CD1c-positive myeloid dendritic cell (primary cell): ENCODE measurements at regions not wholly inside any gene's neighbourhood (a gene's known extent, or its start where the extent isn't known, plus 50 kb on each side); places are given as distances from the start of the nearest gene placed in this dataset.
"Not testable (repeated sequence)": the region's sequence is repeated elsewhere in the genome, so short reads cannot be mapped to it uniquely, and the experiment has no call there.

Source experiments
- DNase-seq: peaks from one replicate; pipeline ENCODE4 v3.0.0-alpha.2; 2016; ENCODE audit errors: extremely low spot score

DNA sequence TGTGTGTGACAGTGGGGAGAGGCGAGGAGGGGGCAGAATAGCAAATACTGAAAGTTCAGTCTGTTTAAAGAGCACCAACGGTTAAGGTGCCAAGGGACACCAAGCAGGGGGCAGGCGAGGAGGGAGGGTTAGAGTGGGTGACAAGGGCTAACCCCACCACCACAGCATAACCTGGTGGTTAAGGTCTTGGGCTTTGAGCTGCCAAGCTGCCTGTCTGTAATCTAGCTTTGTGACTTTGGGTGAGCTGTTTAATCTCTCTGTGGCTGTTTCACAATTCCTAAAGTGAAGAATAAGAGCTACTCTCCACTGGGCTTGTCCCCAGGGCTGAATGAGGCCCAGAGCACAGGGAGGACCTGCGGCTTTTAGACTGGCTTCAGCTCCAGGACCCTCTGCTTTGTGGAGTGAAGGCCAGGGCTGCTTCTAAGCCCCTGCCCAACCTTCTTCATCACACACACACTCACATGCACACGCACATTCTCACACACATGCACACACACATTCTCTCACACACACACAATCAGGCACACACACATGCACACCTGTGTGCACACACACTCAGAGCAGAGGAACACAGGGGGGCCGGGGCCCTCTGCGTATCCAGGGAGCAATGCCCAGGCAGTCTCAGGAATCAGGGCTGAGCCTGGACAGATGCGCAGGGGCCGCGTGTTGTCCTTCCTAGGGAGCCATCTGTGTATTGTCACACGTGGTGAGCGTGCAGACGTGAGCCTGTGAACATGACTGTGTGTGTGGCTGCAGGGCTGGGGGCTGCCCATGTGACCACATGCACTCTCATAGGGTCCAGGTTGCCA lies 101.6 kb upstream of the TARDBP start:
- DNase-seq, result no peak

DNA sequence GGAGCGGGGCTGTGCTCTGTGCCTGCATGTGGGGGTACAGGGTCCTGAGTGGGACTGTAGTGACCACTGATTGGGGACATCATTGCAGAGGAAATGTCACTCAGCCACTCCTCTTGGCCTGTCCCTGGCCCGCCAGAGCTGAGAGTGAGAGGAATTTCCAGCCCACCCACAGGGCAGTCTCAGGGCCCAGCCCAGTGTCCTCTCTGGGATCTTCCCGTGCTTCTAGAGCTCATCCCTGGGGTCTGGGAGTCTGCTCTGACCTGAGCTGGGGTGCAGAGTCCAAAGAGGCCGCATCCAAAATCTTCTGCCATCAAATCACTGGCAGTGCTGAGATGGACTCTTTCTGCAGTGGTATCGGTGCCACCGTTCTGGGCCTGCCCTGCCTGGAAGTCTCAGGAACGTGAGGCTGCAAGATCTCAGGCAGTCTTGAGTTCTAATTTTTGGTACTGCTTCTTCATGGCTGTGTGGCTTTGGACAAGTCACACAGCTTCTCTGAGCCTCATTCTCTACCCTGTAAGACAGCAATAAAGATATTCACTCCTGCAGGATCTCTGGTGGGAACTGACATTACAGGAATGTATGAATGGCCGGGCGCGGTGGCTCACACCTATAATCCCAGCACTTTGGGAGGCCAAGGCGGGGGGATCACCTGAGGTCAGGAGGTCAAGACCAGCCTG lies 100.8 kb upstream of the TARDBP start:
- DNase-seq, result no peak

DNA sequence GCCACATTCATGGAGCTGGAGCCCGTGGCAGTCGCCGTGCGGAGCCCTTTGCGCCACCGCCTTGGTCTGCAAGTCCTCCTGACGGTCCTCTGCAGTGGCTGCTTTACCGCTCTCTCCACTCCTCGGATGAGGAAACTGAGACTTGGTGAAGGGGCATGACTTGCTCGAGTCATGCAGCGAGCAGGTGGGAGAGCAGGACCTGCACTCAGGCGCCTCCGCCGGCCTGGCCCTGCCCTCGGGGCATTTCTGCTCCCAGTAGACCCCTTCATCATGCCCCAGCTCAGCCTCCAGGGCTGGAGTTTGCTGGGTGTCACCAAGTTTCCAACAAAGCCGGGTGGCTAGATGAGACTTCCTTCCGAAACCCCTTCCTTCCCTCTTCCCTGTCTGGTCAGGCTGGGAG lies 100.0 kb upstream of the TARDBP start:
- DNase-seq, result no peak

DNA sequence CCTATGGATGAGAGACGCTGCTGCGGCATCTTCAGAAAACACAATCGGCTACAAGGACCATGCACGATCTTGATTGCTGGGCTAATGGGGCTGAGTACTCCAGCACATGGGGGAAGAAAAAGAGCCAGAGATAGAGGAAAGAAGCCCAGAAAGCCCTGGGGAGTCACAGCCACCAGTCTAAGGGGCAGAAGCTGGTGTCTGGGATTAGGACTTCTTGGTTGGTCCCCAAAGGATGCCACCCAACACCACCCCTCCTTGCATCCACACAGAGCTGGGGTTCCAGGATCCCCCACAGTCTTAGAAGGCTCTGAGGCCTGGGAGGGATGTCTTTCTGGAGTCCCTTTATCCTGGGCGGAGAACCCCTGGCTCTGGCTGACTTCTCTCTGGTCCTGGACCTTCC lies 98.4 kb upstream of the TARDBP start:
- no peak for DNase-seq

DNA sequence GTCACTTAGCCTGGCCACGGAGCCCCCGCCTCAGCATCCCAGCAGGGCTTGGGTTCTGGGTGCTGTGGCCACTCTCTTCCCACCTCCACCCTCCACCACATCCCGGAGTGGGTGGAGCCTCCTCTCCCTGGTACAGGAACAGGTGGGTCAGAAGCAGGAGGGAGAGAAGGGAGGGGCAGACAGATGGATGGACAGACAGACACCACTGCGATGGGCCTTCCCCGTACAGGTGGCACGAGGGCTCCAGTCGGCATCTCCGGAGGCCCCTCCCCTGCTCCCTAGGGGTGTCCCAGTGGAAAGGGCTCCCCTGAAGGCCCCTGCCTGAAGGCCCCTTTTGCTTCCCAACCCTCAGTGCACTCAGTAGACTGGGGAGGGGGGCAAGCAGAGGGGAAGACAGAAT lies 96.9 kb upstream of the TARDBP start:
- no peak for DNase-seq

DNA sequence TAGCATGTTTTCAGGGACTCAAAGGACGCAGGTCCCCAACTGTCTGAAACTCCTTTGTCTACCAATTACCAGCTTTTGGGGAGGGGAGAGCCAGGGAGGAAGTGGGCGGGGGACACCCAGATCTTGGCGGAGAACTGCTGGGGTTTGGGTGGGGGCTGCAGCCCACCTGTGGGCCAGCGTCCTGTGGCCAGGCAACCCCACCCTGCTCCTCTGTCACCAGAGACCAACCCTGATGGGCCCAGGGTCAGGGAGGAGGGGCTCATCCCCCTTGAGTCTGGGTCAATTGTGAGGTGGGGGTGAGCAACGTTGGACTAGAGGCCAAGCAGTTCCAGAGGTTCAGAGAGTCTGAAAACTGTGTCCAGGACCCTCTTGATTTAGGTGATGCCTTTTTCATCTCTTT lies 96.1 kb upstream of the TARDBP start:
- DNase-seq, result no peak

DNA sequence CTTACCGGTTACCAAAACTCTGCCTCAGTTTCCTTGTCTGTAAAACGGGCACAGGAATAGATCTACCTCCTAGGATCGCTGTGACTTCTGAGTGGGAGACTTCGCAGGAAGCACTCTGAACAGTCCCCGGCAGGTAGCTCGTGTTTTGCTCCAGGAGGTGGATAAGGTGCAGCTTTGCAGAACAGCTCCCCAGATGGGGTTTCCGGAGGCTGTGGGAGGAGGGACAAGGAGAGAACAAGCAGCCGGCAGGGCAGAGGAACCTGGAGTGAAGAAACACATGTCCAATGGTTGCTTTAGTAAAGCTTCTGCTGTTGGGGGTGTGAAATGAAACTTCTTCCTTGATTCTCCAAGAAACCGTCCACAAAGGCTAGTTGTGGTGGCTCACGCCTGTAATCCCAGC lies 95.5 kb upstream of the TARDBP start:
- DNase-seq, result peak; percentile 30

DNA sequence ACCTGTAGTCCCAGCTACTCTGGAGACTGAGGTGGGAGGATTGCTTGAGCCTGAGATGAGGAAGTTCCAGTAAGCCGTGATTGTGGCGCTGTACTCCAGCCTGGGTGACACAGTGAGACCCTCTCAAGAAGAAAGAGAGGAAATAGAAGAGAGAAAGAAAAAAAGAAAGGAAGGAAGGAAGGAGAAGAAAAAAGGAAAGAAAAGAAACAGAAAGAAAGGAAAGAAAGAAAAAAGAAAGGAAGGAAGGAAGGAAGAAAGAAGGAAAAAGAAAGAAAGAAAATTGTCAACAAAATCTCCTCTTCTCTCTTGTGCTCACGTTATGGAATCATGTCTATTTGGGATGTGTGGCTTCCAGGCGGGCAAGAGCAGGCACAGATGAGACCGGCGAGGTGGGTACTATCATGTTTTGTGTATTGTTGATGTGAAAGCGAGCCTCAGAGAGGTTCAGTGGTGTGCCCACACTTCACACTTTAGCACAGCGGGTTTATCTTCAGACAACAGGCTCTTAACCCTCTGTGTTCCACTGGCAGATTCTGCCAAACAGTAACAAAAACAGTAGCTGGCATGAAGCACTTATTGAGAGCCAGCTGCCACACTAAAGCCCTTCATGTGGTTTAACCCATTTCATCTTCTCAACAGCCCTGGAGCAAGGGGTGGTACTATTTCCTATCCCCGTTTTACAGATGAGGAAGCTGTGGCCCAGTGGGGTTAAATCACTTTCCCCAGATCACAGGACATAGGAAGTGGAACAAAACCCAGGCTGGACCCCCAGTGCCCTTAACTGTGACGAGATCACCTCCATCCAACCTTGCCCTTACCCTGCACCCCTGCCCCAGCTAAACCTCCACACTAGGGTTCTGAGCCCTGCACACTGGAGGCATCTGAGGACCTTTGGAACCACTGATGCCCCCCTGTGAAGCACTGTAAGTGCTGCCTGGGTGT lies 94.7 kb upstream of the TARDBP start:
- no peak for DNase-seq

DNA sequence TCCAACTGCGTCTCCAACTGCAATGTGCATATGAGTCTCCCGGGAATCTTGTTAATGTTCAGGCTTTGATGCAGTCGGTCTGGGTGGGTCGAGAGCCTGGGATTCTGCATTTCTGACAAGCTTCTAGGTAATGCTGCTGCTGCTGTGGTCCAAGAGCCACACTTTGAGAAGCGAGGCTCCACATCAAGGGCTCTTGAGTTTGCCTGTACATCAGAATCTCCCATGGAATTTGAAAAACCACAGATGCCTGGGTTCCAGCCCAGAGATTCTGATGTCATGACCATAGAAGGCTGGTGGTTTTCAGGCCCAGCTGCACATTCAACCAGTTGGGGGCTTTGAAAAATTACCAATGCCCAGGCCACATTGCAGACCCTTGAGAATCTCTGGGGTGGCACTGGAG lies 93.9 kb upstream of the TARDBP start:
- no peak for DNase-seq

DNA sequence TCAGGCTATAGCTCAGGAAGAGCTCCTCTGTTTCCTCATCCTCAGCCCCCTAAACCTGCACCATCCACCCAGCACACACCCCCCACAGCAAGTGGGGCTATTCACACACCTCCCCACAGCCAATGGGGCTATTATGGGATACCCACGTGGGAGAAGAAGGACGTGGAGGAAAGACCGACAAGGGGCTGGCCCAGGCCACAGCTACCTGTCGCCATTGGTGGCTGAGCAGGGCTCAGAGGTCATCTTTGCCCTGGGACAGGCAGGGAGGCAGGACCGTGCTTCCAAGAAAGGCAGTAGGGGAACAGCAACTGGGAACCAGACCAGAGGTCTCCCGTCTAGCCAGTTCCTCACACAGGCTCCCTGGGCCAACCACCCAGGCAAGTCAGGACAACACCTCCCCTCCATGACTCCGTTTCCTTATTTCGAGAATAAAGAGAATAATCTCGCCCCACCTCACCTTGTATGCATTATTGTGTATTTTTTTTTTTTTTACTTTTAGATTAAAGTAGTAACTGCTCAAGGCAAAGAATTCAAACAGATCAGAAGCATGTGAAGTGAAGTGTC lies 92.3 kb upstream of the TARDBP start:
- DNase-seq, result no peak

DNA sequence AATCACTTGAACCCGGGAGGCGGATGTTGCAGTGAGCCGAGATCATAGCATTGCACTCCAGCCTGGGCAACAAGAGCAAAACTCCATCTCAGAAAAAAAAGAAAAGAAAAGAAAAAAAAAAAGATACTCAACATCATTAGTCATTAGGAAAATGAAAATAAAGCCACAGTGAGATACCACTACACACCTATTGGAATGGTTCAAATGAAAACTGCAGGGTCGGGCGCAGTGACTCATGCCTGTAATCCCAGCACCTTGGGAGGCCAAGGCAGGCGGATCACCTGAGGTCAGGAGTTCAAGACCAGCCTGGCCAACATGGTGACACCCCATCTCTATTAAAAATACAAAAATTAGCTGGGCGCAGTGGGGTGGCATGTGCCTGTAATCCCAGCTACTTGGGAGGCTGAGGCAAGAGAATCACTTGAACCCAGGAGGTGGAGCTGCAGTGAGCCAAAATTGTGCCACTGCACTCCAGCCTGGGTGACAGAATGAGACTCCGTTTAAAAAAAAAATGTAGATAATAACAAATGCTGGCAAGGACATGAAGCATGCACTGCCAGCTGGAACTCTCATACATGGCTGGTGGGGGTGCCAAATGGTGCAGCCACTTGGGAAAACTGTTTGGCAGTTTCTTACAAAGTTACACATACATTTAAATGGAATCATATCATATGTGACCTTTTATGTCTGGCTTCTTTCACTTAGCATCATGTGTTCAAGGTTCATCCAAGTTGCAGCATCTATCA lies 90.0 kb upstream of the TARDBP start:
- not testable (repeated sequence) for DNase-seq

DNA sequence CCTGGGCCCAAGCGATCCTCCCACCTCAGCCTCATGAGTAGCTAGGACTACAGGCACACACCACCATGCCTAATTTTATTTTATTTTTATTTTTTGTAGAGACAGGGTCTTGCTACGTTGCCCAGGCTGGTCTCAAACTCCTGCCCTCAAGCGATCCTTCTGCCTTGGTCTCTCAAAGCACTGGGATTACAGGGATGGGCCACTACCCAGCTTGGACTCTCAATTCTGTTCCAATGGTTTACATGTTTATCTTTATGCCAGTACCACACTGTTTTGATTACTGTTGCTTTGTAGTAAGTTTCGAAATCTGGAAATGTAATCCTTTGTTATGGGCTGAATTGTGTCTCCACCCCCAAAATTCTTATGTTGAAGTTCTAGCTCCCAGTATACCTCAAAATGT lies 88.4 kb upstream of the TARDBP start:
- DNase-seq, result no peak

DNA sequence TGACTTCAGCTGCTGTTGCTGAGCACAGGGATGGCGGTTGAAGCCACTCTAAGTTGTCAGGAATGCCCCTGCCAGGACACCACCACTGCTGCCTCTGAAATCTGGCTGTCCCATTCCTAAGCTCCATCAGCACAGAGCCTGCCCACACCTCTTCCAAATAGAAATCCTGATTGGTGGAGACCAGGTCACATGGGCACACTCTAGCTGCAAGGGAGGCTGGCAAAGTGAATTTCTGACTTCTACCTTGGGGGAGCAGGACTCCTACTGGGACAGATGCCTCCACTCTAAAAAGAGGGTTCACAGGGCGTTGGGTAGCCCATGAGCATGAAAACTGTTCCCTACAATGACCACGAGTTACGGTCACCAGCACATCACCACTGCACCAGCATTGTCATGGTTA lies 83.8 kb upstream of the TARDBP start:
- DNase-seq, result no peak

DNA sequence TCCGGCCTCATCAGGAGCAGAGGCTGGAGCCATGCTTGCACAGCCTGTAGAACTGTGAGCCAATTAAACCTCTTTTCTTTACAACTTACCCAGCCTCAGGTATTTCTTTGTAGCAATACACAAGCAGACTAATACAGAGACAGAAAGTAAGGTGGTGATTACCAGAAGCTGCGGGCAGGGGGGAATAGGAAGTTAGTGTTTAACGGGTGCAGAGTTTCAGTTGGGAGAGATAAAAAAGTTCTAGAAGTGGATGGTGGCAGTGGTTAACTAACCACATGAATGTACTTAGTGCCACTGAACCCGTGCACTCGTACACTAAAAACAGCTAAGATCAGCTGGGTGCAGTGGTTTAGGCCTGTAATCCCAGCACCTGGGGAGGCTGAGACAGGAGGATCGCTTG lies 80.4 kb upstream of the TARDBP start:
- DNase-seq, result no peak

DNA sequence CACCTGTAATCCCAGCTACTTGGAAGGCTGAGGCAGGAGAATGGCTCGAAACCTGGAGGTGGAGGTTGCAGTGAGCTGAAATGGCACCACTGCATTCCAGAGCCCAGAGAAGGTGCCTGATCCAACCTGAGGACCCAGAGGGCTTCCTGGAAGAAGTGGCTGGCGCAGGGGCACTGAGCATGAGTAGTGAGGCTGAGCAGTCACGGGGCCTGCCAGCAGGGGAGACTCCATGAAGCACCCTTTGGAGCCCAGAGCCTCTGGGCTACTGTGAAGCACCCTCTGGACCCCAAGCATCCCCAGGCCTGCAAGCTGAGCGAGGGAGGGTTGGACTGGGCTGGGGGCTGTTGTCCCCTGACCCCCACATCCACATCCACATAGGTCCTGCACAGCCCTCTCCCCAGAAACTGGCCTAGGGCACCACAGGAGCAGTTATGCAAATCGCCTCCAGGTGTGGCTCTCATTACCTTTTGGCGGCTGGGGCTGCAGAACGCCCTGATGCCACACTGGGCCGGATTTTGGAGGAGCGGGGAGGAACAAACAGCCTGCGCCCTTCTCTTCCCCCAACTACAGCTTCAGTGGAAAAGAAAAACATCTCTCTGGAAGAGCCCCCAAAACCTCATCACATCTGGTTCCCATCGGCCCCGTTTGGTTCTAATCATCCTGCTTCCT lies 78.2 kb upstream of the TARDBP start:
- no peak for DNase-seq

DNA sequence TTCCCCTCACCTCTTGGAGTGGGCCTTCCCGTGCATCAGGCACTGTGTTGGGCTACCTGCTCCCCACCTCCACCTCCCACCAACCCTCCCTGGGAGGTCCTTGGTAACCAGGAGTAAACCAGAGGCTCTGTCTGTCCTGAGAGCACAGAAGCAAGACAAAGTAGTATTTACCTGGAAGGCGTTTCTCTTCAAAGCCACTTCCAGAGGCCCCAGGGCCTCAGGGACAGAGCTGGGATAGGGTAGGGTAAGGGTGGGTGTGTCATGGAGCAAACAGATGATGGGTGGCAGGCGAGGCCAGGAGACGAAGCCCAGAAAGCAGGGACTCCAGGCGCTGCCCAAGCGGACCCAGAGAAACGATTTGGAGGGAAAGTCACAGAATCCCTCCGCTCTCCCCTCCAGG lies 77.2 kb upstream of the TARDBP start:
- DNase-seq, result no peak

DNA sequence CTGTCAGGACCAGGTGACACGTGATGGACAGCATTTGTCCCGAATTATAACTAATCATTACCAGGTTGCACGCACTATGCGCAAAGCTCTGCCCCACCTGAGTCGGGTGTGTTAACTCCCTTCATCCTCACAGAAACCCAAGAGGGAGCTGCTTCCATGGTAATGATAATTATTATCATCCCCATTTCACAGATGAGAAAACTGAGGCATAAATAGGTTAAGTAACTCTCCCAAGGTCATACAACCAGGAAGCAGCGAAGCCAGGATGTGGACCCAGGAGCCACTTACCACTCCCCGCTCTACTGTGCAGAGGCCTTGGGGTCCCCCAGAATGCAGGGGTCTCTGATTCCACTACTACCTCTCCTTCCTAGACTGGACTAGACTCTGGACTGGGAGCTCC lies 76.7 kb upstream of the TARDBP start:
- DNase-seq, result no peak

DNA sequence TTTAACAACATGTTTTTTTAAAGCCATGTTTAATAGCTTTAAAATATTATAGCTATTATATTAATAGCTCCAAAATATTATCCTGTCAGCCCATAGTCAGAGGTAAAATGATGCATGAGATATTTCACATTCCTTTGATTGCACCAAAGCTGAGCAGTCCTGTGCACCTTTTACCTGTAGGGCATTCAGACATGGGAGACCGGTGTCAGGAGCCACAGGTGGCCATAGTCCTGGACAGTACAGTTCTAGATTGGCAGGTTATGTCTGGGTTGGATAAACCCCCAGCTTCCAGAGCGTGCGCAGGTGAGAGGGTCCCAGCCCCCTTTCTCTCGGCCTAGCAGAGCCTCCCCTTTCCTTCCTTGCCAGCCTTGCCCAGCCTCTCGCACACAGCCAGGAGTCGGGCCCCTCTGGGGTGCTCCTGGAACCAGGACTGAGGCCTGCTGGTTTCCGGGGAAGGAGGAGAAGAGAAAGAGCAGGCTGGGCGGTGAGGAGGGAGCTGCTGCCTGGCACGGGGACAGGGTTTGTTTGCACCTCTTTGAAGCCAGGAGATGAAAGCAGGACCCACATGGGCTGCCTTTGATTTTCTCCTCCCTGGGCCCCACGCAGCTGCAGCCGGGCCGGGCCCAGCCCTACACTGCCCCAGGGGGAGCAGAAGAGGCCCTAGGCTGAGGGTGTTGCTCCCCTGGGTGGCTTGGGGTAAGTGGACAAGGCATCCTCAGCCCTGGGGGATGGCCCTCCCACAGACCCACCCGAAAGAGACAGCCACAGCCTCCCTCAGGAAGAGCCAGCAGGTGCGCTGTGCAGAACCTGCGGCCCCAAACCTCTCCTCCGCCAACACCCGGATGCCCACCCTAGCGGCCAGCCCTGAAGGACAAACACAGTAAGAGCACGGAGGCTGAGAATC lies 75.2 kb upstream of the TARDBP start:
- DNase-seq, result no peak

DNA sequence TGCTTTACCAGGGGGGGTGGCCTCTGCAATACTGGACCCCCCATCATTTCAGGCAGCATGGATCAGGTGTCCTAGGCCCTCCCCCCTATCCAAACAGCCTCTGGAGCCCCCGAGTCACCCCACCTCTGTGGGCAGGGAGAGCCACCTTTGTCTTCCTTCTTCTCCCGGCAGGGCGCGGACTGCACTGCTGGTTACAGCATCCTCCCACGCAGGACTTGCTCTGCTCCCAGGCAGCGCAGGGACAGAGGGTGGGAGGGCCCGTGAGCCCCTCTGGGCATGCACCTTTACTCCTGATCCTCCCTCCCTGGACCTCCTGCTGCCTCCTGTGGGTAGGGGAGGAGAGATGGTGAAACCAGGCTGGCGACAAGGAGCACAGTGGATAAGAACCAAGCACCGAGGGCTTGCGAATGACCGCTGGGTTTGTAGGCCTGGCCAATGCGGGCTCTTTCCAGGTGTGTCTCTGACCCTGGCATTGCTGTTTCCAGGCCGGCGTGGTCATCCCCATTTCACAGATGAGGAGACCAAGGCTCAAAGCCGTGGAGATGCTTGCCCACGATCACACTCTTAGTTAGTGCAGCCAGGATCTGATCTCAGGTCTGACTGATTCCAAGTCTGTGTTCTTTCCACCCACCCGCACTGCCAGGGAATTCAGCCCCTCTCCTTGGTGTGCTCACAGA lies 73.6 kb upstream of the TARDBP start:
- no peak for DNase-seq
